HG03196 (cell line): ENCODE measurements at regions not wholly inside any gene's neighbourhood (a gene's known extent, or its start where the extent isn't known, plus 50 kb on each side); places are given as distances from the start of the nearest gene placed in this dataset.

Experiments used
- ATAC-seq: cut with Tn5 transposase; IDR thresholded peaks from one replicate; pipeline ENCODE4 v1.9.1; 2021; ENCODE audit not compliant: unreplicated experiment

DNA sequence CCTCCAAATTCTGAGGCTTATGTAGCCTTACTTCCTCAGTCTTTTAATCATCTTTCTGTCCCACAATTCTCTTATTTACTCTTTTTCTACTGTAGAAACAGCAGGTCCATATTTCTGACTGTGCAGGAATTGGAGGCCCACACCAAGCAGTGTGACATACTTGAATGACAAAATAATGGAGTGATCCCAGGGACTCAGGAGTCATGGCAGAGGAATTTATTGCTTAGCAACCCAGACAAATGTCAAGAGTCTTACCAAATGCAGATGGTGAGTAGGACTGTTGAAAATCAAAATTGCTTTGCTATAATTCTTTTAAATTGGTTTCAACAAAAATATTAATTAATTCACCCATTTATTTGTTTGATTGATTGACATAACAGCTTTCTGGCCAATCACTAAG lies 59.9 kb downstream of the HTR1B start:
- no peak for ATAC-seq

GRCh38 chr6:77401231-77401630 lies 62.1 kb downstream of the HTR1B start:
- no peak for ATAC-seq

DNA sequence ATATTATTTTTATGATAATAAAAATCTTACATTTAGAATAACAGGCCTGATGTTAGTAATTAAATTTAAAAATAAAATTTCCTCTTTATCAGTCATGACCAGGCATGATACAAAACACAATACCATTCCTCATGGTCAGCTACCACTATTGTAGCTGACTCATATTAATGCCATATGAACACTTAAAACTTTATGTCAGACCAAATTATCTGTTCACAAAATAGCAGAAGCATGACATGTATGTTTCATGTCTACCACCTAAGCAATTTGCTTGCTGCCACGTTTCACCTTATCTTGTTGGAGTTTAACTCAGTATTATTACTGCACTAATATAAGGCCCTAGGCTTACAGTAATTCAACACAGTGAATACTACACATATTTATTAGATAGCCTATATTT lies 65.7 kb downstream of the HTR1B start:
- ATAC-seq = no peak

GRCh38 chr6:77389402-77389801 lies 73.9 kb downstream of the HTR1B start:
- no peak for ATAC-seq

GRCh38 chr6:77383026-77383425 lies 80.3 kb downstream of the HTR1B start:
- no peak for ATAC-seq

DNA sequence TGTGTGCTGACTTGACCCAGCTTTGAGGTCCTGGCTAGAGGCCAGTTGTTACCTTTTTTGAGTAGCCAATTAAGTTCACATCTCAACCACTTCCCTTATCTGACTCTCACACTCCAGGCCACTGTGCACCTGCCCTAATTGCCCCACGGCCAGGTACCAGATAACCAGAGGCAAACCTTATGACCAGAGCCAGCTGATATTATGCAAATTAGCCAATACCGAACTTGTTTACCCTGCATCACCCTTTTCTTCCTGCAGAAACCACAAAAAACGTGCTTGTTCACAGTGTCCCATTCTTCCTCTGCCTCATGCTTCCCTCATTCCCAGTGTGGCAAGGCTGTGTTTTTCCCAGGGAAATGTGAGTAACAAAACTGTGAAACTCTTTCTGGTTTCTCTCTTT lies 89.3 kb downstream of the HTR1B start:
- no peak for ATAC-seq

DNA sequence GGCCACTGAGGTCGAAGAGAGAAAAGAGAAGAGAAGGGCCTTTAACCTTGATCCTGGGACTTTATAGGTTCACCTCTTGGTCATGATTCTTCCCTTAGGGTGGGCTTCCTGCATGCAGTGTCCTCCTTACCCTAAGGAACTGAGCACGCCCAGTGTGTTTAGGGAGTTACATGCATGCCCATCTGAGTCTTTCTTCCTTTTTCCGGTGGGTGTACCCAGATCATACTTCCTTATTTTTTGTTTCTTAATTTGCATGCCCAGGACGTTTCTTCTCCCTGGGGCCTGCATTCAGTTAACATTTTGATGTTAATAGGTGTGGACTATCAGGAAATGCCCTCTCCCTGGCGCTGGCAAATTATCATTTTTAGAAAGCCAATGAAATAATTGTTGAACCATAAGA lies 91.5 kb downstream of the HTR1B start:
- ATAC-seq = no peak

GRCh38 chr6:77368660-77369313 lies 94.5 kb downstream of the HTR1B start:
- ATAC-seq = no peak

- no peak for ATAC-seq
These were observed 96.5 kb downstream of the HTR1B start for GRCh38 chr6:77366798-77367197.

GRCh38 chr6:77363702-77364101 lies 99.6 kb downstream of the HTR1B start:
- ATAC-seq = no peak

DNA sequence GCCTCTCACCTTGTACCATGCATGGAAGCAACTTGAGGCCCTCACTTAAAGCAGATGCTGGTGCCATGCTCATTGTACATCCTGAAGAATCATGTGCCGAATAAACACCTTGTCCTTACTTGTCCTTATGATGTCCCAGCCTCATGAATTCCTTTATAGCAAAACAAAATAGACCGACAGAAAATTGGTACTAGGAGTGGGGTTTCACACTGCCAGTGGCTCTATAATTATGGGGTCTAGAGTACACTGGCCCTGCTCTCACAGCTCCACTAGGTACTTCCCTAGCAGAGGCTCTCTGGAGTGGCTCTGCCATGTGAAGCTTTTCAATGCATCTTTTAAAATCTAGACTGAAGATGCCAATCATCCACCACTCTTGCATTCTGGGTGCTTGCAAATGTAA lies 101.2 kb downstream of the HTR1B start:
- ATAC-seq = no peak

DNA sequence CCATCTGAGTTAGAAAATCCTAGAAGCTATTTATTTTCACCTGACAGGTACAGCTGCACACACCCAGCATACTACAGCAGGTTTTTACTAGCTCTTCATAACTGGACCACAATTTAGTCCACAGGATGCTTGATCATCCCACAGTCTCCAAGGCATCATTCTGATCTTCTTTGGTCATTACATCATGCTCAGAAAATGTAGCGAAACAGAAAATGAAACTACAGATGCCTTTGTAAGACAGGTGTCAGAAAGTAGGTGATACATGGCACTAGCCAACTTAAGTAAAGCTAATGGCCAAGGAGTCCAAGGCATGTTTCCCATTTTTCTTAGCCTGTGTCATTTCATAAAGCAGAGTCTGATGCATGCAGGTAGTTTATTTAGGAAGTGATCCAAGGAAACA lies 102.3 kb downstream of the HTR1B start:
- ATAC-seq = peak; percentile 67

DNA sequence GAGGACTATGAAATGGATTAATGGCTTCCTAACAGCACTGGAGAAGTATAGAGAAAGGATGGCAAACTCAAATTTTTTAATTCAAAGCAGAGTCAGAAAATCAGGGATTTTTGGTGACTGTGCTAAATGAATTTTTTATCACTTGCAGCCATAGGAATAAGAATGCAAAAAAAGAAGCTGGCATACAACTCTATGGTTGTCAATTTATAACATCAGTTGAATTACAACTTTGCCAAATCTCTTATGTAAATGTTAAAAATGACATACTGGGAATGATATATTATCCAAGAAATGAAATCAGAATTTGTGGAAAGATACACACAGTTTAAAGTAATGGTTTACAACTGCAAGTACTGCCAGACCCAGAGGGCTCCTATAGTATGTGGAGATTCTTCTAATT lies 106.5 kb downstream of the HTR1B start:
- ATAC-seq = no peak

DNA sequence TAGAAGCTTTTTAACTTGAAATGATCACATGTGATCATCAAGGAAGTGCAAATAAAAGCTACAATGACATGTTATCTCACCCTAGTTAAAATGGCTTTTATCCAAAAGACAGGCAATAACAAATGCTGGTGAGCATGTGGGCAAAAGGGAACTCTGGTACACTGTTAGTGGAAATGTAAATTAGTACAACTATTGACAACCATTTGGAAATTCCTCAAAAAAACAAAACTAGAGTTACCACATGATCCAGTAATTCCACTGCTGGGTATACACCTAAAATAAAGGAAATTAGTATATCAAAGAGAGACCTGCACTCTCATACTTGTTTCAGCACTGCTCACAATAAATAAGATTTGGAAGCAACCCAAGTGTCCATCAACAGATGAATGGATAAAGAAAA lies 108.7 kb downstream of the HTR1B start:
- ATAC-seq = no peak

GRCh38 chr6:77353129-77353528 lies 110.2 kb downstream of the HTR1B start:
- ATAC-seq = no peak

- no peak for ATAC-seq
These were observed 122.0 kb downstream of the HTR1B start for GRCh38 chr6:77341058-77341986.

DNA sequence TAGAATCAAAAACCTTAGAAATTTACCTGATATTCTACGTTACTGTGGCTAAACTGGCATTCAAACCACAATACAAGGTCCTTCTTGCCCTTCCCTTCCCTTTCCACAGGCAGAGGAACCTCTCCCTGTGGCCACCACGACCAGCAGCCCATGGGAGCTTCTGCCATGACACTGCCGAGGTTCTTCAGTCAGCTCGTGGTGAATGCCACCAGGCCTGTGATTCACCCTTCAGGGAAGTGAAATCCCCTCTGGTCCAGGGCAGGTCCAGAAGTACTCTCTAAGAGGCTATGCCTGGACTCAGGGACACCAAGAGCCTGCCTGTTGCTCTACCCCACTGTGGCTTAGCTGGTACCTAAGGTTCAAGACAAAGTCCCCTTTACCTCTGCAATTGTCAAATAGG lies 123.0 kb downstream of the HTR1B start:
- ATAC-seq = no peak

DNA sequence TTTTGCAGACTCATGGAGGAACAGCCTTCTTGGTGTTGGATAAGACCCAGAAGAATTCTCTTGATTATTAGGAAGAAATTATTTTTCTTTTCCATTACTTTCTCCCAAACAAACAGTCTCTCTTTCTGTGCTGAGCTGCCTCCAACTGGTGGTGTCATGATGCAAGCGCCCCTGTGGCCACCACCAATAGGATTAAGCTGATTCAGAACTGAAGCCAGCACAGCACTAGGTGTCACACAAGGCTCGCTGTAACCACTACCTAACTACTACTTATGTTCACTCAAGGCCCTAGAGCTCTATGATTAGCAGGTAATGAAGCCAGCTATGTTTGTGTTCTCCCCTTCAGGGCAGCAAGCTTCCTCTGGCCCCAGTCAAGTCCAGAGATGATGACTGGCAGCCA lies 123.4 kb downstream of the HTR1B start:
- ATAC-seq = no peak

DNA sequence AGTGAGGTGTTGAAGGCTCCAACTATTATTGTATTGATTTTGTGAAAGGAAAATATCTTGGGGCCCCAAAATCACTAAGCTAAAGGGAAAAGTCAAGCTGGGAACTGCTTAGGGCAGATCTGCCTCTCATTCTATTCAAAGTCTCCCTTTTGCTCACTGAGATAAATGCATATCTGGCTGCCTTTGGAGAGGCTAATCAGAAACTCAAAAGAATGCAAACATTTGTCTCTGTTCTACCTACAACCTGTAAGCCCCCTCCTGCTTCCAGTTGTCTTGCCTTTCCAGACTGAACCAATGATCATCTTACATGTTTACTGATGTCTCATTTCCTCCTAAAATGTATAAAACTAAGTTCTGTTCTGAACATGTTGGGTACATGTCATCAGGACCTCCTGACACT lies 125.9 kb downstream of the HTR1B start:
- ATAC-seq = no peak

DNA sequence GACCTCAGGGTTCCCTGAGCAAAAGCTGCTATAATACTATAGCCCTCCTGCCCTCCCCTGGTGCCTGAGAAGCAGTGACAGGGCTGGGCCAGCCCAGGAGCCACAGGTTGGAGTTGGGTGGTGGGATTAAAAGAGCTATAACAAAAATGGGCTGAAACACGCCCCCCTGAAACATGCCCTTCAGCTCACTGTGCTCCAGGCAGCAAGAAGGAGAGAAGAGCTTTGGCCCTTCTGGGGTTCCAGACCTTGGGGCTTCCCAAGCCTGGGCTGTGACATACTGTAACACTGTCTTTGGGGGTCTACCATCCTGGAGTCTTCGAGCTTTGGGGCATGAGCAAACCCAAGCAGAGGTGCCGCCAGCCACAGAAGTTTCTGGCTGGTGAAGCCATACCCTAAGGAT lies 129.2 kb downstream of the HTR1B start:
- no peak for ATAC-seq

GRCh38 chr6:77332915-77333623 lies 130.2 kb downstream of the HTR1B start:
- ATAC-seq = no peak

- no peak for ATAC-seq
These were observed 136.6 kb downstream of the HTR1B start for GRCh38 chr6:77326711-77327110.
